ENCODE measurements at regions not wholly inside any gene's neighbourhood (a gene's known extent, or its start where the extent isn't known, plus 50 kb on each side); places are given as distances from the start of the nearest gene placed in this dataset.

- no peak for TF ChIP-seq SP1 (IDR thresholded peaks at IDR 0.05)
- no peak for TF ChIP-seq ATF3 (IDR thresholded peaks at IDR 0.05)
- no peak for TF ChIP-seq FOXA2 (IDR thresholded peaks at IDR 0.05)
- TF ChIP-seq NR2F2 (IDR thresholded peaks at IDR 0.05): no peak
- no peak for TF ChIP-seq FOXA1 (IDR thresholded peaks at IDR 0.05)
- TF ChIP-seq MAX (IDR thresholded peaks at IDR 0.05): no peak
- no peak for TF ChIP-seq REST (IDR thresholded peaks at IDR 0.05)
- no peak for TF ChIP-seq HNF4A (conservative IDR thresholded peaks at IDR 0.05)
- TF ChIP-seq GABPA (IDR thresholded peaks at IDR 0.05 in 1 of 2, conservative IDR thresholded peaks at IDR 0.05 in 1 of 2): no peak
- TF ChIP-seq YY1 (IDR thresholded peaks at IDR 0.05): no peak
- TF ChIP-seq CTCF (IDR thresholded peaks at IDR 0.05; ENCODE audit: low read depth, low read length, missing input control): no peak
- no peak for TF ChIP-seq ZBTB33 (IDR thresholded peaks at IDR 0.05)
- no peak for TF ChIP-seq TAF1 (conservative IDR thresholded peaks at IDR 0.05)
- WGBS: 86% methylated on average over 15 of the region's 15 CpGs
- Histone ChIP-seq H3K27ac (ENCODE audit: low read depth in 1 of 2, low read length in 2 of 2) (no peak overlapping the region), H3K36me3 (ENCODE audit: control insufficient read depth in 4 of 4, insufficient read depth in 3 of 4, low read depth in 1 of 4, low read length in 3 of 4) (no peaks in the 10 kb centered on the region), H3K9me3 (ENCODE audit: control insufficient read depth in 4 of 4, low read length in 3 of 4) (peaks cover 0 to 2% (median 0%) of the 10 kb centered on the region in 4 donors), H3K27me3 (ENCODE audit: control insufficient read depth in 4 of 4, insufficient read depth in 4 of 4, low read length in 3 of 4) (no peaks in the 10 kb centered on the region), H3K9ac (ENCODE audit: low read depth in 1 of 2, low read length in 2 of 2) (no peak overlapping the region), H3K4me1 (ENCODE audit: control insufficient read depth in 4 of 4, insufficient read depth in 4 of 4, low read length in 3 of 4) (no peaks in the 10 kb centered on the region), H3K4me3 (ENCODE audit: low read depth in 1 of 3, low read length in 3 of 3) (no peak overlapping the region)
- no peak for DNase-seq (ENCODE audit: low spot score)
Measured at GRCh38 chr1:105686874-105687690, 1369.4 kb upstream of the PRMT6 start.

GRCh38 chr1:105700723-105701122 is 1355.8 kb upstream of the PRMT6 start:
- no peaks in the 10 kb centered on the region for H3K36me3 ChIP-seq (ENCODE audit: control insufficient read depth in 4 of 4, insufficient read depth in 3 of 4, low read depth in 1 of 4, low read length in 3 of 4)
- no peaks in the 10 kb centered on the region for H3K9me3 ChIP-seq (ENCODE audit: control insufficient read depth in 4 of 4, low read length in 3 of 4)
- TF ChIP-seq REST (IDR thresholded peaks at IDR 0.05) (no peak), MAX (IDR thresholded peaks at IDR 0.05) (no peak), NR2F2 (IDR thresholded peaks at IDR 0.05) (no peak), ZBTB33 (IDR thresholded peaks at IDR 0.05) (no peak), ATF3 (IDR thresholded peaks at IDR 0.05) (no peak), FOXA2 (IDR thresholded peaks at IDR 0.05) (no peak), SP1 (IDR thresholded peaks at IDR 0.05) (no peak)
- no peak overlapping the region for H3K27ac ChIP-seq (ENCODE audit: low read depth in 1 of 2, low read length in 2 of 2)
- no peak for DNase-seq (ENCODE audit: low spot score)
- 75% methylated on average over 2 of the region's 2 CpGs for WGBS
- H3K9ac ChIP-seq (ENCODE audit: low read depth in 1 of 2, low read length in 2 of 2): no peak overlapping the region
- no peak overlapping the region for H3K4me3 ChIP-seq (ENCODE audit: low read depth in 1 of 3, low read length in 3 of 3)
- H3K27me3 ChIP-seq (ENCODE audit: control insufficient read depth in 4 of 4, insufficient read depth in 4 of 4, low read length in 3 of 4): no peaks in the 10 kb centered on the region
- no peaks in the 10 kb centered on the region for H3K4me1 ChIP-seq (ENCODE audit: control insufficient read depth in 4 of 4, insufficient read depth in 4 of 4, low read length in 3 of 4)

All from liver (tissue), 8 donors.